SK-N-SH treated with all-trans-retinoic acid at 6 μM for 48 hours (cell line): ENCODE measurements at regions not wholly inside any gene's neighbourhood (a gene's known extent, or its start where the extent isn't known, plus 50 kb on each side); places are given as distances from the start of the nearest gene placed in this dataset.

ENCODE experiments used
- ATAC-seq: fragments of 200-7000 bp; cut with Tn5 transposase; 3 replicates; pipeline ENCODE4 v1.9.1; 2020; ENCODE audit warnings: mild to moderate bottlenecking, moderate library complexity
- ARNTL ChIP-seq: fragments of 450-650 bp; formaldehyde crosslinking; IDR thresholded peaks from 2 replicates; pipeline ENCODE4 v1.5.0; 2020; ENCODE audit warnings: low read depth, mild to moderate bottlenecking, moderate library complexity, borderline replicate concordance
- BACH2 ChIP-seq: fragments of 250-450 bp; sonication (Bioruptor Pico); IDR thresholded peaks from 2 replicates; pipeline ENCODE4 v1.9.0; 2021; ENCODE audit warnings: mild to moderate bottlenecking, borderline replicate concordance
- CSDC2 ChIP-seq: fragments of 250-450 bp; sonication (Bioruptor Pico); IDR thresholded peaks from 2 replicates; pipeline ENCODE4 v1.5.0; 2020; ENCODE audit warnings: mild to moderate bottlenecking, moderate library complexity
- ESRRG ChIP-seq: fragments of 250-450 bp; sonication (Bioruptor Pico); IDR thresholded peaks from 2 replicates; pipeline ENCODE4 v1.6.1; 2021; ENCODE audit warnings: mild to moderate bottlenecking
- GLIS3 ChIP-seq: fragments of 250-450 bp; sonication (Bioruptor Pico); IDR thresholded peaks from 2 replicates; pipeline ENCODE4 v1.5.0; 2020; ENCODE audit warnings: mild to moderate bottlenecking, moderate library complexity
- ISL1 ChIP-seq: fragments of 250-450 bp; sonication (Bioruptor Pico); IDR thresholded peaks from 2 replicates; pipeline ENCODE4 v2.1.2; 2022; ENCODE audit warnings: mild to moderate bottlenecking, moderate library complexity
- OSR1 ChIP-seq: fragments of 250-450 bp; sonication (Bioruptor Pico); IDR thresholded peaks from 2 replicates; pipeline ENCODE4 v1.8.0; 2022; ENCODE audit warnings: moderate library complexity, mild to moderate bottlenecking, inconsistent platforms
- PPARA ChIP-seq: fragments of 250-450 bp; sonication (Bioruptor Pico); IDR thresholded peaks from 2 replicates; pipeline ENCODE4 v1.5.0; 2020; ENCODE audit warnings: mild to moderate bottlenecking, borderline replicate concordance
- SNAI2 ChIP-seq: fragments of 250-450 bp; sonication (Bioruptor Pico); IDR thresholded peaks from 2 replicates; pipeline ENCODE4 v1.5.0; 2020; ENCODE audit warnings: mild to moderate bottlenecking, moderate library complexity
- TCF4 ChIP-seq: fragments of 250-450 bp; sonication (Bioruptor Pico); IDR thresholded peaks from 2 replicates; pipeline ENCODE4 v1.8.0; 2021; ENCODE audit warnings: mild to moderate bottlenecking, moderate library complexity, borderline replicate concordance
- TOX ChIP-seq: fragments of 250-450 bp; sonication (Bioruptor Pico); IDR thresholded peaks from 2 replicates; pipeline ENCODE4 v1.8.0; 2021; ENCODE audit warnings: mild to moderate bottlenecking, moderate library complexity, borderline replicate concordance
- ZC3H10 ChIP-seq: fragments of 250-450 bp; sonication (Bioruptor Pico); IDR thresholded peaks from 2 replicates; pipeline ENCODE4 v1.5.1; 2021; ENCODE audit warnings: mild to moderate bottlenecking, moderate library complexity
- ZFP3 ChIP-seq: fragments of 250-450 bp; sonication (Bioruptor Pico); IDR thresholded peaks from 2 replicates; pipeline ENCODE4 v1.5.0; 2020; ENCODE audit warnings: mild to moderate bottlenecking, moderate library complexity
- ZFP30 ChIP-seq: fragments of 450-650 bp; formaldehyde crosslinking; IDR thresholded peaks from 2 replicates; pipeline ENCODE4 v1.5.0; 2022; ENCODE audit warnings: mild to moderate bottlenecking, moderate library complexity
- ZNF565 ChIP-seq: fragments of 450-650 bp; formaldehyde crosslinking; conservative IDR thresholded peaks from 2 replicates; pipeline ENCODE4 v1.5.0; 2020; ENCODE audit warnings: low read depth, mild to moderate bottlenecking, moderate library complexity
- ZNF70 ChIP-seq: fragments of 450-650 bp; formaldehyde crosslinking; IDR thresholded peaks from 2 replicates; pipeline ENCODE4 v1.5.0; 2020; ENCODE audit warnings: mild to moderate bottlenecking, moderate library complexity
- ZNF8 ChIP-seq: fragments of 450-650 bp; formaldehyde crosslinking; IDR thresholded peaks from 2 replicates; pipeline ENCODE4 v1.5.0; 2020; ENCODE audit warnings: mild to moderate bottlenecking, moderate library complexity
- TF ChIP-seq, protein P1 (sequence below): fragments of 250-450 bp; sonication (Bioruptor Pico); IDR thresholded peaks from 2 replicates; pipeline ENCODE4 v1.8.0; 2020; ENCODE audit warnings: mild to moderate bottlenecking, moderate library complexity, borderline replicate concordance
- TF ChIP-seq, protein P2 (sequence below): fragments of 250-450 bp; sonication (Bioruptor Pico); IDR thresholded peaks from 2 replicates; pipeline ENCODE4 v1.8.0; 2021; ENCODE audit warnings: low read depth, mild to moderate bottlenecking, moderate library complexity, borderline replicate concordance
- TF ChIP-seq, protein P3 (sequence below): fragments of 250-450 bp; sonication (Bioruptor Pico); IDR thresholded peaks from 2 replicates; pipeline ENCODE4 v1.5.1; 2021; ENCODE audit warnings: mild to moderate bottlenecking, moderate library complexity
- TF ChIP-seq, protein P4 (sequence below): fragments of 250-450 bp; sonication (Bioruptor Pico); IDR thresholded peaks from 2 replicates; pipeline ENCODE4 v1.5.0; 2020; ENCODE audit warnings: mild to moderate bottlenecking, moderate library complexity
- TF ChIP-seq, protein P5 (sequence below): fragments of 250-450 bp; sonication (Bioruptor Pico); IDR thresholded peaks from 2 replicates; pipeline ENCODE4 v1.5.1; 2020; ENCODE audit warnings: low read depth, mild to moderate bottlenecking, moderate library complexity

DNA sequence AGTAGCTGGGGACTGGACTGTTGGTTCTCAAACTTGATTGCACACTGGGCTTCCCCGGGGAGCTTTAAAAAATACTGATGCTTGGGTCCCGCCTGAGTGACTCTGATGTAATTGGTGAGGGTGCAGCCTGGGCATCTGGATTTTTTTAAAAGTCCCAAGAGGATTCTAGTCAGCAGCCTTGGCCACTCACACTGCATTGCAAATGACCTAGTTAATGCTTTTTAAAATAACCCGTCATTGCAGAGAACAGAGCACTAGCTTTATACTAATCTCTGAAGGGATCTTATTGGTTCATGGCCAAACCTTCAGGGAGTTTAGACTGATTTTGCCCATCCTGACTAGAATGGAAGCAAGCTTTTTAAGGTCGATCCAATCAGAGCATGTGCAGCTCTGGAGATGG lies 310.6 kb upstream of the PROK2 start:
- TF ChIP-seq, protein P1, sequence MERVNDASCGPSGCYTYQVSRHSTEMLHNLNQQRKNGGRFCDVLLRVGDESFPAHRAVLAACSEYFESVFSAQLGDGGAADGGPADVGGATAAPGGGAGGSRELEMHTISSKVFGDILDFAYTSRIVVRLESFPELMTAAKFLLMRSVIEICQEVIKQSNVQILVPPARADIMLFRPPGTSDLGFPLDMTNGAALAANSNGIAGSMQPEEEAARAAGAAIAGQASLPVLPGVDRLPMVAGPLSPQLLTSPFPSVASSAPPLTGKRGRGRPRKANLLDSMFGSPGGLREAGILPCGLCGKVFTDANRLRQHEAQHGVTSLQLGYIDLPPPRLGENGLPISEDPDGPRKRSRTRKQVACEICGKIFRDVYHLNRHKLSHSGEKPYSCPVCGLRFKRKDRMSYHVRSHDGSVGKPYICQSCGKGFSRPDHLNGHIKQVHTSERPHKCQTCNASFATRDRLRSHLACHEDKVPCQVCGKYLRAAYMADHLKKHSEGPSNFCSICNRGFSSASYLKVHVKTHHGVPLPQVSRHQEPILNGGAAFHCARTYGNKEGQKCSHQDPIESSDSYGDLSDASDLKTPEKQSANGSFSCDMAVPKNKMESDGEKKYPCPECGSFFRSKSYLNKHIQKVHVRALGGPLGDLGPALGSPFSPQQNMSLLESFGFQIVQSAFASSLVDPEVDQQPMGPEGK (CRISPR knock-in tag): no peak
- TF ChIP-seq TOX: no peak
- TF ChIP-seq OSR1 (CRISPR knock-in tag): no peak
- no peak for TF ChIP-seq ZNF70 (CRISPR knock-in tag)
- TF ChIP-seq, protein P2, sequence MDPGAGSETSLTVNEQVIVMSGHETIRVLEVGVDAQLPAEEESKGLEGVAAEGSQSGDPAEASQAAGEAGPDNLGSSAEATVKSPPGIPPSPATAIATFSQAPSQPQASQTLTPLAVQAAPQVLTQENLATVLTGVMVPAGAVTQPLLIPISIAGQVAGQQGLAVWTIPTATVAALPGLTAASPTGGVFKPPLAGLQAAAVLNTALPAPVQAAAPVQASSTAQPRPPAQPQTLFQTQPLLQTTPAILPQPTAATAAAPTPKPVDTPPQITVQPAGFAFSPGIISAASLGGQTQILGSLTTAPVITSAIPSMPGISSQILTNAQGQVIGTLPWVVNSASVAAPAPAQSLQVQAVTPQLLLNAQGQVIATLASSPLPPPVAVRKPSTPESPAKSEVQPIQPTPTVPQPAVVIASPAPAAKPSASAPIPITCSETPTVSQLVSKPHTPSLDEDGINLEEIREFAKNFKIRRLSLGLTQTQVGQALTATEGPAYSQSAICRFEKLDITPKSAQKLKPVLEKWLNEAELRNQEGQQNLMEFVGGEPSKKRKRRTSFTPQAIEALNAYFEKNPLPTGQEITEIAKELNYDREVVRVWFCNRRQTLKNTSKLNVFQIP (CRISPR knock-in tag): no peak
- no peak for TF ChIP-seq ZC3H10 (CRISPR knock-in tag)
- TF ChIP-seq CSDC2 (CRISPR knock-in tag): no peak
- TF ChIP-seq ARNTL (CRISPR knock-in tag): no peak
- TF ChIP-seq ZFP3 (CRISPR knock-in tag): no peak
- TF ChIP-seq, protein P3, sequence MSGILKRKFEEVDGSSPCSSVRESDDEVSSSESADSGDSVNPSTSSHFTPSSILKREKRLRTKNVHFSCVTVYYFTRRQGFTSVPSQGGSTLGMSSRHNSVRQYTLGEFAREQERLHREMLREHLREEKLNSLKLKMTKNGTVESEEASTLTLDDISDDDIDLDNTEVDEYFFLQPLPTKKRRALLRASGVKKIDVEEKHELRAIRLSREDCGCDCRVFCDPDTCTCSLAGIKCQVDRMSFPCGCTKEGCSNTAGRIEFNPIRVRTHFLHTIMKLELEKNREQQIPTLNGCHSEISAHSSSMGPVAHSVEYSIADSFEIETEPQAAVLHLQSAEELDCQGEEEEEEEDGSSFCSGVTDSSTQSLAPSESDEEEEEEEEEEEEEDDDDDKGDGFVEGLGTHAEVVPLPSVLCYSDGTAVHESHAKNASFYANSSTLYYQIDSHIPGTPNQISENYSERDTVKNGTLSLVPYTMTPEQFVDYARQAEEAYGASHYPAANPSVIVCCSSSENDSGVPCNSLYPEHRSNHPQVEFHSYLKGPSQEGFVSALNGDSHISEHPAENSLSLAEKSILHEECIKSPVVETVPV (CRISPR knock-in tag): no peak
- no peak for TF ChIP-seq PPARA (CRISPR knock-in tag)
- TF ChIP-seq TCF4 (CRISPR knock-in tag): no peak; the same call in 1 of the 2 replicates
- TF ChIP-seq BACH2 (CRISPR knock-in tag): no peak
- TF ChIP-seq, protein P4, sequence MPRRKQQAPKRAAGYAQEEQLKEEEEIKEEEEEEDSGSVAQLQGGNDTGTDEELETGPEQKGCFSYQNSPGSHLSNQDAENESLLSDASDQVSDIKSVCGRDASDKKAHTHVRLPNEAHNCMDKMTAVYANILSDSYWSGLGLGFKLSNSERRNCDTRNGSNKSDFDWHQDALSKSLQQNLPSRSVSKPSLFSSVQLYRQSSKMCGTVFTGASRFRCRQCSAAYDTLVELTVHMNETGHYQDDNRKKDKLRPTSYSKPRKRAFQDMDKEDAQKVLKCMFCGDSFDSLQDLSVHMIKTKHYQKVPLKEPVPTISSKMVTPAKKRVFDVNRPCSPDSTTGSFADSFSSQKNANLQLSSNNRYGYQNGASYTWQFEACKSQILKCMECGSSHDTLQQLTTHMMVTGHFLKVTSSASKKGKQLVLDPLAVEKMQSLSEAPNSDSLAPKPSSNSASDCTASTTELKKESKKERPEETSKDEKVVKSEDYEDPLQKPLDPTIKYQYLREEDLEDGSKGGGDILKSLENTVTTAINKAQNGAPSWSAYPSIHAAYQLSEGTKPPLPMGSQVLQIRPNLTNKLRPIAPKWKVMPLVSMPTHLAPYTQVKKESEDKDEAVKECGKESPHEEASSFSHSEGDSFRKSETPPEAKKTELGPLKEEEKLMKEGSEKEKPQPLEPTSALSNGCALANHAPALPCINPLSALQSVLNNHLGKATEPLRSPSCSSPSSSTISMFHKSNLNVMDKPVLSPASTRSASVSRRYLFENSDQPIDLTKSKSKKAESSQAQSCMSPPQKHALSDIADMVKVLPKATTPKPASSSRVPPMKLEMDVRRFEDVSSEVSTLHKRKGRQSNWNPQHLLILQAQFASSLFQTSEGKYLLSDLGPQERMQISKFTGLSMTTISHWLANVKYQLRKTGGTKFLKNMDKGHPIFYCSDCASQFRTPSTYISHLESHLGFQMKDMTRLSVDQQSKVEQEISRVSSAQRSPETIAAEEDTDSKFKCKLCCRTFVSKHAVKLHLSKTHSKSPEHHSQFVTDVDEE (CRISPR knock-in tag): no peak
- no peak for TF ChIP-seq SNAI2 (CRISPR knock-in tag)
- TF ChIP-seq ZNF8 (CRISPR knock-in tag): no peak
- TF ChIP-seq ZNF565: no peak
- ATAC-seq: no peak; the same call in 2 of the 3 replicates

DNA sequence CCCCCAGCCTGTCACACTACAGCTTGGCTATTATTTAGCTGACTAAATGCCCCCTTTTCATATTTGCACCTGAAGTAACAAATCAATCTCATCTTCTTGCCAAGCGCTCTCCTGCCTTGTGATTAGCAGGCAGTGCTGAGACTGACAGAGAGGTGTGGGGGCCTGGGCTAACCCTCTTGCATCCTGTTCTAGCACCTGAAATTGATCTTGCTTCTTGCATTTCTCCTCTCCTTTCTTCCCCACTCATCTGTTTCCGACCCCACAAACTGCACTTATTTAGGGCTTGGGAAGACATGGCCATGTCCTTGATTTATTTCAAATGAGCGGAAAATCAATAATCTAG lies 309.0 kb upstream of the PROK2 start:
- TF ChIP-seq, protein P5, sequence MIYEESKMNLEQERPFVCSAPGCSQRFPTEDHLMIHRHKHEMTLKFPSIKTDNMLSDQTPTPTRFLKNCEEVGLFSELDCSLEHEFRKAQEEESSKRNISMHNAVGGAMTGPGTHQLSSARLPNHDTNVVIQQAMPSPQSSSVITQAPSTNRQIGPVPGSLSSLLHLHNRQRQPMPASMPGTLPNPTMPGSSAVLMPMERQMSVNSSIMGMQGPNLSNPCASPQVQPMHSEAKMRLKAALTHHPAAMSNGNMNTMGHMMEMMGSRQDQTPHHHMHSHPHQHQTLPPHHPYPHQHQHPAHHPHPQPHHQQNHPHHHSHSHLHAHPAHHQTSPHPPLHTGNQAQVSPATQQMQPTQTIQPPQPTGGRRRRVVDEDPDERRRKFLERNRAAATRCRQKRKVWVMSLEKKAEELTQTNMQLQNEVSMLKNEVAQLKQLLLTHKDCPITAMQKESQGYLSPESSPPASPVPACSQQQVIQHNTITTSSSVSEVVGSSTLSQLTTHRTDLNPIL: no peak
- TF ChIP-seq, protein P1 (CRISPR knock-in tag): no peak
- TF ChIP-seq CSDC2 (CRISPR knock-in tag) (no peak), TCF4 (CRISPR knock-in tag) (no peak), SNAI2 (CRISPR knock-in tag) (no peak), GLIS3 (CRISPR knock-in tag) (no peak), ARNTL (CRISPR knock-in tag) (no peak), ZFP30 (CRISPR knock-in tag) (no peak), ISL1 (CRISPR knock-in tag) (no peak), ZC3H10 (CRISPR knock-in tag) (no peak), TOX (no peak), OSR1 (CRISPR knock-in tag) (no peak), ESRRG (no peak)
- TF ChIP-seq, protein P2 (CRISPR knock-in tag): no peak
- TF ChIP-seq, protein P4 (CRISPR knock-in tag): no peak
- no peak for ATAC-seq
